ENCODE measurements at regions not wholly inside any gene's neighbourhood (a gene's known extent, or its start where the extent isn't known, plus 50 kb on each side); places are given as distances from the start of the nearest gene placed in this dataset.
A peak's percentile ranks its signal among the peaks of the same experiment; 100 is the strongest.
"Not testable (repeated sequence)": the region's sequence is repeated elsewhere in the genome, so short reads cannot be mapped to it uniquely, and the experiment has no call there.

GRCh38 chr7:53239151-53239550, 203.7 kb downstream of the POM121L12 start:
- DNase-seq, result not testable (repeated sequence)

- no peak for DNase-seq
Observed at GRCh38 chr7:53245721-53246120, 210.3 kb downstream of the POM121L12 start.

GRCh38 chr7:53246957-53247356, 211.5 kb downstream of the POM121L12 start:
- no peak for DNase-seq

GRCh38 chr7:53252539-53252938, 217.1 kb downstream of the POM121L12 start:
- DNase-seq, result no peak

GRCh38 chr7:53272081-53272480, 236.6 kb downstream of the POM121L12 start:
- peak; percentile 6 for DNase-seq

GRCh38 chr7:53281312-53281711, 245.9 kb downstream of the POM121L12 start:
- DNase-seq, result no peak

GRCh38 chr7:53292341-53292740, 256.9 kb downstream of the POM121L12 start:
- DNase-seq, result no peak

GRCh38 chr7:53302496-53303246, 267.2 kb downstream of the POM121L12 start:
- no peak for DNase-seq

GRCh38 chr7:53303781-53304180, 268.3 kb downstream of the POM121L12 start:
- DNase-seq, result no peak

GRCh38 chr7:53306846-53307245, 271.4 kb downstream of the POM121L12 start:
- DNase-seq, result no peak

GRCh38 chr7:53311205-53311604, 275.8 kb downstream of the POM121L12 start:
- DNase-seq, result no peak

- DNase-seq, result peak; percentile 53
Observed at GRCh38 chr7:53315981-53316380, 280.5 kb downstream of the POM121L12 start.

GRCh38 chr7:53318566-53318965, 283.1 kb downstream of the POM121L12 start:
- no peak for DNase-seq

GRCh38 chr7:53325061-53325460, 289.6 kb downstream of the POM121L12 start:
- no peak for DNase-seq

- no peak for DNase-seq
Observed at GRCh38 chr7:53326634-53327033, 291.2 kb downstream of the POM121L12 start.

GRCh38 chr7:53336105-53336668, 300.8 kb downstream of the POM121L12 start:
- DNase-seq, result no peak

- DNase-seq, result no peak
Observed at GRCh38 chr7:53340220-53340619, 304.8 kb downstream of the POM121L12 start.

GRCh38 chr7:53350241-53350640, 314.8 kb downstream of the POM121L12 start:
- DNase-seq, result peak; percentile 19

GRCh38 chr7:53351681-53352080, 316.2 kb downstream of the POM121L12 start:
- DNase-seq, result no peak

- no peak for DNase-seq
Observed at GRCh38 chr7:53358269-53358668, 322.8 kb downstream of the POM121L12 start.

- no peak for DNase-seq
Observed at GRCh38 chr7:53383131-53383530, 347.7 kb downstream of the POM121L12 start.

- DNase-seq, result not testable (repeated sequence)
Observed at GRCh38 chr7:53385239-53385638, 349.8 kb downstream of the POM121L12 start.

GRCh38 chr7:53387515-53387914, 352.1 kb downstream of the POM121L12 start:
- no peak for DNase-seq

GRCh38 chr7:53397911-53398310, 362.5 kb downstream of the POM121L12 start:
- DNase-seq, result no peak

GRCh38 chr7:53398566-53398965, 363.1 kb downstream of the POM121L12 start:
- DNase-seq, result no peak

Data from NCI-H1048 (cell line).